CD4-positive, alpha-beta memory T cell (primary cell): ENCODE measurements at regions not wholly inside any gene's neighbourhood (a gene's known extent, or its start where the extent isn't known, plus 50 kb on each side); places are given as distances from the start of the nearest gene placed in this dataset.

ENCODE experiments used
- CTCF ChIA-PET: fragments of 350-600 bp; sonication (Branson Sonifier 250); formaldehyde crosslinking; loops from one replicate; lab custom pipeline; 2021; ENCODE audit warnings: inconsistent platforms; ENCODE audit not compliant: partially characterized antibody; lab: Charles Lee
- POLR2A ChIA-PET: fragments of 350-600 bp; sonication (Branson Sonifier 250); formaldehyde crosslinking; loops from one replicate; lab custom pipeline; 2021; ENCODE audit not compliant: partially characterized antibody; lab: Charles Lee
- DNase-seq, 5 donors: peaks; one replicate each; pipeline versions ENCODE4 v3.0.0 to v3.0.0-alpha.2; 2020 to 2022; ENCODE audit warnings: mixed read lengths in 1 of 5
- H3K27ac ChIP-seq: one replicate; pipeline ENCODE4 v1.7.0; 2013; ENCODE audit warnings: low read depth, low read length
- H3K27me3 ChIP-seq: 2 replicates; pipeline ENCODE4 v1.7.0; 2013; ENCODE audit warnings: mild to moderate bottlenecking, low read length, moderate library complexity; ENCODE audit not compliant: insufficient read depth
- H3K36me3 ChIP-seq: 2 replicates; pipeline ENCODE4 v1.7.0; 2013; ENCODE audit warnings: mild to moderate bottlenecking, low read length, moderate library complexity; ENCODE audit not compliant: insufficient read depth
- H3K4me1 ChIP-seq: 2 replicates; pipeline ENCODE4 v1.7.0; 2013; ENCODE audit warnings: mild to moderate bottlenecking, low read length, moderate library complexity; ENCODE audit not compliant: insufficient read depth
- H3K4me3 ChIP-seq, 2 donors: one replicate each; pipeline ENCODE4 v1.7.0; 2013; ENCODE audit warnings: low read length in 2 of 2, mild to moderate bottlenecking in 1 of 2
- H3K9me3 ChIP-seq, 2 donors: one replicate each; pipeline ENCODE4 v1.7.0; 2013; ENCODE audit warnings: low read length in 2 of 2, control low read depth in 1 of 2; ENCODE audit not compliant: control insufficient read depth in 1 of 2
- H3K27ac Mint-ChIP-seq, 7 donors: one replicate each; pipeline ENCODE4 v1.8.0; 2020 to 2021; ENCODE audit warnings: mixed read lengths in 7 of 7, mild to moderate bottlenecking in 6 of 7, inconsistent platforms in 3 of 7, moderate library complexity in 3 of 7
- H3K27me3 Mint-ChIP-seq, 2 donors: one replicate each; pipeline ENCODE4 v1.8.0; 2020 to 2021; ENCODE audit warnings: mixed read lengths in 2 of 2
- H3K36me3 Mint-ChIP-seq, 2 donors: one replicate each; pipeline ENCODE4 v1.8.0; 2020 to 2021; ENCODE audit warnings: mixed read lengths in 2 of 2, inconsistent platforms in 1 of 2, mild to moderate bottlenecking in 1 of 2
- H3K4me1 Mint-ChIP-seq, 4 donors: one replicate each; pipeline ENCODE4 v1.8.0; 2020 to 2021; ENCODE audit warnings: mixed read lengths in 4 of 4, mild to moderate bottlenecking in 1 of 4
- H3K4me3 Mint-ChIP-seq, 8 donors: one replicate each; pipeline ENCODE4 v1.8.0; 2020 to 2021; ENCODE audit warnings: mixed read lengths in 8 of 8, mild to moderate bottlenecking in 7 of 8, moderate library complexity in 6 of 8, inconsistent platforms in 3 of 8
- H3K9me3 Mint-ChIP-seq, 8 donors: one replicate each; pipeline ENCODE4 v1.8.0; 2020 to 2021; ENCODE audit warnings: mixed read lengths in 8 of 8, mild to moderate bottlenecking in 5 of 8, inconsistent platforms in 3 of 8, moderate library complexity in 1 of 8
- intact Hi-C: fragments of 100-400 bp; cut with micrococcal nuclease; formaldehyde crosslinking; loops from one replicate; pipeline ENCODE4 v1.15.1; 2023

DNA sequence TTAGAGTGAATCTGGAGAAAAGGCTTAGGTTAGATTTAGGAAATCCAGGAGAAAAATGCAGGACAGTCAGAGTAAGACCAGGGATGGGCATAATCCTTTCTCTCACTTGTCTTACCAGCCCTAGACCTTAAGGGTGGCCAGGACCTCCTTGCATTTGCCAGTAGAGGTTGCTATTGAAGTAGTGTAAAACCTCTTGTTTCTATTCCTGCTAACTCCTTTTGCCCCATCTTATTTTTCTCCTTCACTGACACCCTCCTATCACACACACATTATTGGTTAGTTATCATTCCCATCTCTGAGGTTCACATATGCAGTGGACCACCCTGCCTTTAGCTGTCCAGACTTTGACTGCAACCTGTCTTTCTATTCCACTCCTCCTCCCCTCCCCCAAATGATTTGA lies 75.0 kb upstream of the MACF1 start:
- no peaks in the 10 kb centered on the region for H3K4me1 ChIP-seq
- no peak overlapping the region for H3K4me3 ChIP-seq
- no peaks in the 10 kb centered on the region for H3K36me3 ChIP-seq
- Mint-ChIP-seq H3K4me3 (no peak overlapping the region), H3K27ac (peak overlapping the region in 1 of 7 donors; percentile 5), H3K36me3 (no peaks in the 10 kb centered on the region), H3K27me3 (no peaks in the 10 kb centered on the region), H3K9me3 (peaks cover 0 to 2% (median 0%) of the 10 kb centered on the region in 8 donors), H3K4me1 (peaks cover 0 to 7% (median under 1%) of the 10 kb centered on the region in 4 donors)
- no peaks in the 10 kb centered on the region for H3K9me3 ChIP-seq
- ChIA-PET POLR2A (no interaction called here), CTCF (interaction anchor here (1.0 kb wide), 1 partner anchor 55 kb away, joined by 4 read pairs; no protein-coding TSS in a partner anchor)
- DNase-seq, result peak in 1 of 5 donors; percentile 4
- H3K27ac ChIP-seq, result no peak overlapping the region
- no peaks in the 10 kb centered on the region for H3K27me3 ChIP-seq
- intact Hi-C loops, result no loop called here

DNA sequence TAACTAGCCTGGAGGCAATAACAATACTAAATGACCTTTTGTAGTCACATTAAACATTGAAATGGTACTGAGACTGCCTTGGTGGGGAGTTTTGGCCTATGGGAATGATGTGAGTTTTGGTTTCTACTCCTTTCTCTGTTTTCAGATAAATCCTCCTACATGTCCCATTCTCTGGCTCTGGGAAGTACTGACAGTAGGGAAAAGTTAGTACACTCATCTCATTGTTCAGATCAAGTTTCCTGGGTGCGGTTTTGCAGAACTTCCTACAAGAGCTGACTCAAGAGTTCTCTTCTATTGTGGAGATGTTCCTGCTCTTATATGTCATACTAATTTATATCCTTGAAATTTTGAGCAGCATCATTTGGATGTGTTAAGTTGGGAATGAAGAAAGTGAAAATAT lies 74.2 kb upstream of the MACF1 start:
- no peak overlapping the region for H3K27ac ChIP-seq
- no peaks in the 10 kb centered on the region for H3K27me3 ChIP-seq
- ChIA-PET POLR2A (no interaction called here), CTCF (interaction anchor here (1.0 kb wide), 1 partner anchor 54 kb away, joined by 4 read pairs; no protein-coding TSS in a partner anchor)
- intact Hi-C loops, result no loop called here
- H3K4me1 ChIP-seq, result no peaks in the 10 kb centered on the region
- Mint-ChIP-seq H3K9me3 (peaks cover 0 to 2% (median 0%) of the 10 kb centered on the region in 8 donors), H3K4me1 (peaks cover 0 to 7% (median under 1%) of the 10 kb centered on the region in 4 donors), H3K36me3 (no peaks in the 10 kb centered on the region), H3K27me3 (no peaks in the 10 kb centered on the region), H3K4me3 (no peak overlapping the region), H3K27ac (no peak overlapping the region)
- H3K4me3 ChIP-seq, result no peak overlapping the region
- DNase-seq, result no peak
- H3K9me3 ChIP-seq, result no peaks in the 10 kb centered on the region
- H3K36me3 ChIP-seq, result no peaks in the 10 kb centered on the region

DNA sequence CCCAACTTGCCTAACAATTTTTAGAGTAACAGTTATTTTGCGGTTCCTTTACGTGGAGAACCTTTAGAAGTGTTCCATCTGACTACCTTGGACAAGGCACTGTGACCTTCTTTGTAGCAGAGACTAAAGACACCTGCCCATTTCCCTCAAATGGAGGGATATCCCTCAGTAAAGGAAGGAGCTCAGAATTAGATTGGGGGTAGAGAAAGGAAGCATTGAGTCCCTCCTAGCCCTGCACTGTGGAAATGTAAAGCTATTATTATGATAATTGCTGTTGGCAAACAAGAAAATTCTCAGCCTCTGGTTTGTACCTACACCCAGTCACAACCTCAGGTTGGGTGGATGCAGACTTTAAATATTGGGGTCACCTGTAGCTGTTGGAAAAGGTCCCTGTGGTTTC lies 72.6 kb upstream of the MACF1 start:
- no peaks in the 10 kb centered on the region for H3K9me3 ChIP-seq
- no peak for DNase-seq
- intact Hi-C loops, result no loop called here
- H3K4me3 ChIP-seq, result no peak overlapping the region
- H3K27ac Mint-ChIP-seq, result no peak overlapping the region
- H3K36me3 ChIP-seq, result no peaks in the 10 kb centered on the region
- no peak overlapping the region for H3K27ac ChIP-seq
- peaks cover 0 to 7% (median under 1%) of the 10 kb centered on the region in 4 donors for H3K4me1 Mint-ChIP-seq
- no peaks in the 10 kb centered on the region for H3K27me3 Mint-ChIP-seq
- POLR2A ChIA-PET, result no interaction called here
- H3K27me3 ChIP-seq, result no peaks in the 10 kb centered on the region
- CTCF ChIA-PET, result interaction anchor here (1.0 kb wide), 2 partner anchors 29 to 60 kb away, joined by 3 to 4 read pairs; no protein-coding TSS in a partner anchor
- H3K36me3 Mint-ChIP-seq, result no peaks in the 10 kb centered on the region
- H3K4me3 Mint-ChIP-seq, result no peak overlapping the region
- H3K9me3 Mint-ChIP-seq, result peaks cover 0 to 2% (median 0%) of the 10 kb centered on the region in 8 donors
- H3K4me1 ChIP-seq, result no peaks in the 10 kb centered on the region

DNA sequence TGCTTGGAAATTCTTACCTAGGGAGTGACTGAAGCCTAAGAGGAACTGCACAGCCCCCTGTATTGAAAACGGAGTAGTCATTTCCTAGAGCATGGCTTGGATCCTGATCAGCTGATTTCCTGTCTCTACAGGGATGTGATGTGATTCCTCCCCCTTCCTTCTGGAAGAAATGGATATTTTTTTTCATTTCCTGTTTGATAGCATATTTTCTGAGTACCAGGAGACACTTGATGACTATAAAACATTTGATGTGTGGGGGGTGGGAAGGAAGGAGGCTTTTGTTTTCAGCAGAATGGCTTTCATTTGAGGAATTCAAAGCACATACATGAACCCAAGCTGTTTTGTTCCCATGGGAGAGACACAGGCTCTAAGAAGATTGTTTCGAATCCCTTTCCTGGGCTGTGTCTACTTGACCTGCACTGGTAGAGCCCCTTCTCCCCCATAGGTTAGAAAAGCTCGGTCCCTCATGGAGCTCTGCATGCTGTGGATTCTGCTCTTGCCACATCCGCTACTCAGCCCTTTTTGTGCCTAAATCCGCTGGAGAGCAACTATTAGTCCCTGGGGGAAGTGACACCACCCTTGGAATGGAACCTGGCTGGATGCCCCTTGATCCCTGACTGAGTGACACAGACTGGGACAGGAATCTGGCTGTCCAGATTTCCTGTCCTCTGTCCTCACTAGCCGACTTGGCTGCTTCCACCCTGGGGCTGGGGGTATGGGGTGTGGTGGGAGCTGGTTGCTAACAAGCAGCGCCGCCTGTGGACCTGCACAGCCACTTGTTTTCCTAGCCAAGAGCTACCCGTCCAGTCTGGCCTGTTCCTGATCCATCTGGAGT lies 71.8 kb upstream of the MACF1 start:
- H3K4me3 ChIP-seq, result no peak overlapping the region
- Mint-ChIP-seq H3K36me3 (no peaks in the 10 kb centered on the region), H3K27ac (no peak overlapping the region), H3K4me1 (peaks cover 0 to 7% (median under 1%) of the 10 kb centered on the region in 4 donors), H3K27me3 (no peaks in the 10 kb centered on the region), H3K4me3 (no peak overlapping the region), H3K9me3 (peaks cover 0 to 2% (median 0%) of the 10 kb centered on the region in 8 donors)
- H3K36me3 ChIP-seq, result no peaks in the 10 kb centered on the region
- CTCF ChIA-PET, result interaction anchor here (1.0 kb wide), 2 partner anchors 30 to 59 kb away, joined by 3 to 4 read pairs; no protein-coding TSS in a partner anchor
- no peaks in the 10 kb centered on the region for H3K27me3 ChIP-seq
- POLR2A ChIA-PET, result no interaction called here
- H3K9me3 ChIP-seq, result no peaks in the 10 kb centered on the region
- H3K4me1 ChIP-seq, result no peaks in the 10 kb centered on the region
- no peak overlapping the region for H3K27ac ChIP-seq
- no peak for DNase-seq
- intact Hi-C loops, result no loop called here

DNA sequence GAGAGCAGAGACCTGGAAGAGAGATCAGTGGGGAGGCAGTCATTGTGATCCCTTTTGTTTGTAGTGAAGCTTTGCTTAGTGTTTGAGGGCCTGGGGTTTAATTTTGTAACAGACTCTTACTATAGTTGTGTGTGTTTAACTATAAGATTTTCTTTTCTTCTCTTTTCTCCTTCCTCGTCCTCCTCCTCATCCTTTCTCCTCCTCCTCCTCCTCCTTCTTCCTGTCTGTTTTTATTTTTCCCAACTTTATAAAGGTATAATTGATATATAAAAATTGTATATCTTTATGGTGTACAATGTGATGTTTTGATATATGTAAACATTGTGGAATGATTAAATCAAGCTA lies 71.2 kb upstream of the MACF1 start:
- intact Hi-C loops, result no loop called here
- H3K4me1 ChIP-seq, result no peaks in the 10 kb centered on the region
- no peaks in the 10 kb centered on the region for H3K27me3 ChIP-seq
- no peaks in the 10 kb centered on the region for H3K36me3 ChIP-seq
- POLR2A ChIA-PET, result no interaction called here
- H3K4me3 ChIP-seq, result no peak overlapping the region
- H3K4me3 Mint-ChIP-seq, result no peak overlapping the region
- H3K27ac ChIP-seq, result no peak overlapping the region
- H3K36me3 Mint-ChIP-seq, result no peaks in the 10 kb centered on the region
- H3K27me3 Mint-ChIP-seq, result no peaks in the 10 kb centered on the region
- H3K9me3 Mint-ChIP-seq, result peaks cover 0 to 2% (median 0%) of the 10 kb centered on the region in 8 donors
- no peaks in the 10 kb centered on the region for H3K9me3 ChIP-seq
- CTCF ChIA-PET, result interaction anchor here (1.0 kb wide), 1 partner anchor 34 kb away, joined by 3 read pairs; no protein-coding TSS in a partner anchor
- no peak for DNase-seq
- H3K4me1 Mint-ChIP-seq, result peaks cover 0 to 7% (median under 1%) of the 10 kb centered on the region in 4 donors
- H3K27ac Mint-ChIP-seq, result peak overlapping the region in 1 of 7 donors; percentile 23

DNA sequence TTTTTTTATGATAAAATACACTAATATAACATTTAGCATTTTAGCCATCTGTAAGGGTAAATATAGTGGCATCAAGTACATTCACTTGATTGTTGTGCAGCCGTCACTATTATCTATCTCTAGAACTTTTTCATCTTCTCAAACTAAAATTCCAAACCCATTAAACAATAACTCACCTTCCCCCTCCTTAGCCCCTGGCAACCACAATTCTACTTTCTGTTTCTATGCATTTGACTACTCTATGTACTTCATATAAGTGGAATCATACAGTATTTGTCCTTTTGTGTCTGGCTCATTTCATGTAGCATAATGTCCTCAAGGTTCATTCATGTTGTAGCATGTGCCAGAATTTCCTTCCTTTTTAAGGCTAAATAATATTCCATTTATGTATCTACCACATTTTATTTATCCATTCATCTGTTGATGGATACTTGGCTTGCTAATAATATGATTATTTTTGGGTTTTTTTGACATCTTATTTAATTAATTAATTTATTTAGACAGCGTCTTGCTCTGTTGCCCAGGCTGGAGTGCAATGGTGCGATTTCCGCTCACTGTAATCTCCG lies 69.6 kb upstream of the MACF1 start:
- no peak overlapping the region for H3K27ac Mint-ChIP-seq
- no peak overlapping the region for H3K4me3 Mint-ChIP-seq
- POLR2A ChIA-PET, result no interaction called here
- H3K36me3 ChIP-seq, result no peaks in the 10 kb centered on the region
- intact Hi-C loops, result no loop called here
- peaks cover 0 to 4% (median under 1%) of the 10 kb centered on the region in 4 donors for H3K4me1 Mint-ChIP-seq
- no peaks in the 10 kb centered on the region for H3K9me3 Mint-ChIP-seq
- no peaks in the 10 kb centered on the region for H3K27me3 ChIP-seq
- CTCF ChIA-PET, result interaction anchor here (0.5 kb wide), 1 partner anchor 33 kb away, joined by 3 read pairs; no protein-coding TSS in a partner anchor
- H3K4me3 ChIP-seq, result no peak overlapping the region
- DNase-seq, result no peak
- H3K27ac ChIP-seq, result no peak overlapping the region
- no peaks in the 10 kb centered on the region for H3K9me3 ChIP-seq
- H3K4me1 ChIP-seq, result no peaks in the 10 kb centered on the region
- H3K27me3 Mint-ChIP-seq, result no peaks in the 10 kb centered on the region
- no peaks in the 10 kb centered on the region for H3K36me3 Mint-ChIP-seq

DNA sequence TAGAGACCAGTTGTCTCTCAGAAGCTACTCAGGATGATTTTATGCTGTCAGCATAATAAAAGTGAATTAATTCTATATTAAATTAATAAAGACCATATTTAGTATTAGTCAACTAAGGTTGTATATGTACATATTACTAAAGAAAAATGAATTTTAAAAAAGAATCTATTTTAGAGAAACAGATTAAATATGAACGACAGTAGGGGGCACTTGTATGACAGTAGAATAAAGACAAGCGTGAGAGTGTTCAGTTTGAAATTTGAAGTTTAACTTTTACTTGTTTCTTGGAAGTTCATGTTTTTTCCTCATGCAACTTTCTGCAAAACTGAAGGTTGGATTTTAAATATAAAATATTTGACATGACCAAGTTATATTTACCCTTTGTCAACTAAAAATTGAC lies 67.9 kb upstream of the MACF1 start:
- H3K4me3 ChIP-seq, result no peak overlapping the region
- intact Hi-C loops, result no loop called here
- CTCF ChIA-PET, result no interaction called here

More for the DNA sequence above, 67.9 kb upstream of the MACF1 start:
- Mint-ChIP-seq H3K9me3 (no peaks in the 10 kb centered on the region), H3K4me3 (no peak overlapping the region), H3K36me3 (no peaks in the 10 kb centered on the region), H3K27ac (no peak overlapping the region), H3K27me3 (no peaks in the 10 kb centered on the region), H3K4me1 (no peaks in the 10 kb centered on the region)
- no peak for DNase-seq
- Histone ChIP-seq H3K27me3 (no peaks in the 10 kb centered on the region), H3K4me1 (no peaks in the 10 kb centered on the region), H3K27ac (no peak overlapping the region), H3K36me3 (no peaks in the 10 kb centered on the region), H3K9me3 (no peaks in the 10 kb centered on the region)
- POLR2A ChIA-PET, result no interaction called here
